Naive B cell (primary cell): ENCODE measurements at regions not wholly inside any gene's neighbourhood (a gene's known extent, or its start where the extent isn't known, plus 50 kb on each side); places are given as distances from the start of the nearest gene placed in this dataset.

Experiments
- ATAC-seq, 2 donors: fragments of 150-1000 bp; cut with Tn5 transposase; 2 replicates each; pipeline ENCODE4 v1.10.0; 2021; ENCODE audit warnings: low read depth in 2 of 2, mild to moderate bottlenecking in 2 of 2, moderate library complexity in 2 of 2
- DNase-seq: peaks from one replicate; pipeline ENCODE4 v3.0.0; 2022
- H3K27ac Mint-ChIP-seq, 6 donors: one replicate each; pipeline ENCODE4 v1.8.0; 2020 to 2022; ENCODE audit warnings: mild to moderate bottlenecking in 6 of 6, mixed read lengths in 6 of 6, moderate library complexity in 5 of 6, inconsistent platforms in 2 of 6
- H3K27me3 Mint-ChIP-seq, 3 donors: one replicate each; pipeline ENCODE4 v1.8.0; 2021 to 2022; ENCODE audit warnings: mixed read lengths in 3 of 3, mild to moderate bottlenecking in 1 of 3
- H3K36me3 Mint-ChIP-seq, 2 donors: one replicate each; pipeline ENCODE4 v1.8.0; 2020 to 2022; ENCODE audit warnings: mixed read lengths in 2 of 2, inconsistent platforms in 1 of 2, mild to moderate bottlenecking in 1 of 2
- H3K4me1 Mint-ChIP-seq, 3 donors: one replicate each; pipeline ENCODE4 v1.8.0; 2020 to 2022; ENCODE audit warnings: mixed read lengths in 3 of 3, inconsistent platforms in 1 of 3, mild to moderate bottlenecking in 1 of 3, moderate library complexity in 1 of 3
- H3K4me3 Mint-ChIP-seq, 8 donors: one replicate each; pipeline ENCODE4 v1.8.0; 2020 to 2022; ENCODE audit warnings: mild to moderate bottlenecking in 8 of 8, mixed read lengths in 8 of 8, moderate library complexity in 8 of 8, inconsistent platforms in 2 of 8
- H3K9me3 Mint-ChIP-seq, 7 donors: one replicate each; pipeline ENCODE4 v1.8.0; 2020 to 2022; ENCODE audit warnings: mixed read lengths in 7 of 7, mild to moderate bottlenecking in 5 of 7, inconsistent platforms in 2 of 7, moderate library complexity in 1 of 7

- H3K4me1 Mint-ChIP-seq: peaks cover 0 to 6% (median 0%) of the 10 kb centered on the region in 3 donors
- no peak for ATAC-seq
- H3K27ac Mint-ChIP-seq: no peak overlapping the region
- H3K4me3 Mint-ChIP-seq: no peak overlapping the region
- DNase-seq: no peak
- peaks cover 6 to 18% (median 16%) of the 10 kb centered on the region in 3 donors for H3K27me3 Mint-ChIP-seq
- peaks cover 8 to 18% (median 16%) of the 10 kb centered on the region in 7 donors for H3K9me3 Mint-ChIP-seq
- H3K36me3 Mint-ChIP-seq: peaks cover 0 to 10% of the 10 kb centered on the region in 2 donors
These were observed 244.8 kb downstream of the NHLRC3 start for GRCh38 chr13:39283072-39283471.

- ATAC-seq: no peak
- Mint-ChIP-seq H3K4me1 (peaks cover 0 to 6% (median 0%) of the 10 kb centered on the region in 3 donors), H3K27ac (no peak overlapping the region), H3K9me3 (peaks cover 10 to 34% (median 26%) of the 10 kb centered on the region in 7 donors), H3K4me3 (no peak overlapping the region), H3K27me3 (peaks cover 3 to 18% (median 14%) of the 10 kb centered on the region in 3 donors), H3K36me3 (peaks cover 0 to 10% of the 10 kb centered on the region in 2 donors)
- no peak for DNase-seq
These were observed 246.6 kb downstream of the NHLRC3 start for GRCh38 chr13:39284801-39285388.
